Erythroblast (primary cell): ENCODE measurements at regions not wholly inside any gene's neighbourhood (a gene's known extent, or its start where the extent isn't known, plus 50 kb on each side); places are given as distances from the start of the nearest gene placed in this dataset.

Experiments
- GATA1 ChIP-seq: IDR thresholded peaks from 2 replicates; pipeline ENCODE4 v1.6.1; 2011; ENCODE audit warnings: low read depth, mild to moderate bottlenecking, control low read depth, low read length, moderate library complexity
- POLR2A ChIP-seq: IDR thresholded peaks from 2 replicates; pipeline ENCODE4 v1.6.1; 2011; ENCODE audit warnings: mild to moderate bottlenecking, low read length

- no peak for TF ChIP-seq POLR2A
- no peak for TF ChIP-seq GATA1
Measured at GRCh38 chr1:201631037-201631436, 92.1 kb downstream of the NAV1 start.
